Liver (tissue), 8 donors: ENCODE measurements at regions not wholly inside any gene's neighbourhood (a gene's known extent, or its start where the extent isn't known, plus 50 kb on each side); places are given as distances from the start of the nearest gene placed in this dataset.
"Not testable (repeated sequence)": the region's sequence is repeated elsewhere in the genome, so short reads cannot be mapped to it uniquely, and the experiment has no call there.

Experiments
- DNase-seq: peaks from one replicate; pipeline ENCODE4 v3.0.0-alpha.2; 2017; ENCODE audit warnings: low spot score
- H3K27ac ChIP-seq, 2 donors: one replicate each; pipeline ENCODE4 v1.7.0; 2013; ENCODE audit warnings: inconsistent platforms in 2 of 2, low read length in 2 of 2, control low read depth in 1 of 2, low read depth in 1 of 2, mild to moderate bottlenecking in 1 of 2
- H3K27me3 ChIP-seq, 4 donors: one replicate each; pipeline versions ENCODE4 v1.6.1 to v1.7.0; 2013; ENCODE audit warnings: low read length in 3 of 4, inconsistent platforms in 1 of 4, mild to moderate bottlenecking in 1 of 4, moderate library complexity in 1 of 4; ENCODE audit not compliant: control insufficient read depth in 4 of 4, insufficient read depth in 4 of 4
- H3K36me3 ChIP-seq, 4 donors: one replicate each; pipeline versions ENCODE4 v1.6.1 to v1.7.0; 2013; ENCODE audit warnings: low read length in 3 of 4, mild to moderate bottlenecking in 3 of 4, low read depth in 1 of 4, moderate library complexity in 1 of 4; ENCODE audit not compliant: control insufficient read depth in 4 of 4, insufficient read depth in 3 of 4
- H3K4me1 ChIP-seq, 4 donors: one replicate each; pipeline versions ENCODE4 v1.6.1 to v1.7.0; 2013; ENCODE audit warnings: low read length in 3 of 4, mild to moderate bottlenecking in 3 of 4, moderate library complexity in 1 of 4; ENCODE audit not compliant: control insufficient read depth in 4 of 4, insufficient read depth in 4 of 4
- H3K4me3 ChIP-seq, 3 donors: one replicate each; pipeline versions ENCODE4 v1.6.1 to v1.7.0; 2013; ENCODE audit warnings: low read length in 3 of 3, control low read depth in 1 of 3, low read depth in 1 of 3, mild to moderate bottlenecking in 1 of 3
- H3K9ac ChIP-seq, 2 donors: one replicate each; pipeline ENCODE4 v1.7.0; 2013; ENCODE audit warnings: low read length in 2 of 2, mild to moderate bottlenecking in 2 of 2, moderate library complexity in 2 of 2, control low read depth in 1 of 2, low read depth in 1 of 2
- H3K9me3 ChIP-seq, 4 donors: one replicate each; pipeline versions ENCODE4 v1.6.1 to v1.7.0; 2013; ENCODE audit warnings: low read length in 3 of 4; ENCODE audit not compliant: control insufficient read depth in 4 of 4
- EGR1 ChIP-seq, 2 donors: IDR thresholded peaks; 2 replicates each; pipeline ENCODE4 v1.6.1; 2016 to 2018; ENCODE audit warnings: antibody characterized with exemption in 2 of 2, low read depth in 2 of 2
- FOXA1 ChIP-seq: IDR thresholded peaks from 2 replicates; pipeline ENCODE4 v1.6.1; 2016; ENCODE audit warnings: antibody characterized with exemption
- FOXA2 ChIP-seq: IDR thresholded peaks from 2 replicates; pipeline ENCODE4 v1.6.1; 2016; ENCODE audit warnings: antibody characterized with exemption
- HNF4A ChIP-seq, 2 donors: conservative IDR thresholded peaks; 2 replicates each; pipeline ENCODE4 v1.6.1; 2016; ENCODE audit warnings: antibody characterized with exemption in 2 of 2, mild to moderate bottlenecking in 2 of 2
- HNF4G ChIP-seq: IDR thresholded peaks from 2 replicates; pipeline ENCODE4 v1.6.1; 2016; ENCODE audit warnings: antibody characterized with exemption
- JUND ChIP-seq, 2 donors: IDR thresholded peaks; 2 replicates each; pipeline ENCODE4 v1.6.1; 2016; ENCODE audit warnings: antibody characterized with exemption in 2 of 2
- NR2F2 ChIP-seq: IDR thresholded peaks from 2 replicates; pipeline ENCODE4 v1.6.1; 2016; ENCODE audit warnings: antibody characterized with exemption
- RAD21 ChIP-seq, 2 donors: IDR thresholded peaks; 2 replicates each; pipeline ENCODE4 v1.6.1; 2016; ENCODE audit warnings: antibody characterized with exemption in 2 of 2, mild to moderate bottlenecking in 2 of 2
- RXRA ChIP-seq, 2 donors: IDR thresholded peaks; 2 replicates each; pipeline ENCODE4 v1.6.1; 2017 to 2018; ENCODE audit warnings: antibody characterized with exemption in 2 of 2, mild to moderate bottlenecking in 1 of 2
- TAF1 ChIP-seq: conservative IDR thresholded peaks from 2 replicates; pipeline ENCODE4 v1.6.1; 2016; ENCODE audit warnings: antibody characterized with exemption, mild to moderate bottlenecking
- WGBS: extraction: QIAGEN DNeasy Blood & Tissue Kit; methylation state at CpG from one replicate; pipeline ENCODE4 v1.1.7; 2013; 5-methylcytosine and 5-hydroxymethylcytosine counted together
- TF ChIP-seq, protein P1 (sequence below): IDR thresholded peaks from 2 replicates; pipeline ENCODE4 v1.6.1; 2016; ENCODE audit warnings: antibody characterized with exemption
- TF ChIP-seq, protein P2 (sequence below): fragments of 150-350 bp; IDR thresholded peaks from 2 replicates; pipeline ENCODE4 v1.5.1; 2017; ENCODE audit warnings: improper control_type of control experiment, low read depth, low read length; ENCODE audit not compliant: missing input control
- TF ChIP-seq, protein P3 (sequence below): IDR thresholded peaks from 2 replicates; pipeline ENCODE4 v1.6.1; 2016; ENCODE audit warnings: antibody characterized with exemption
- TF ChIP-seq, protein P4 (sequence below): IDR thresholded peaks from 2 replicates; pipeline ENCODE4 v1.6.1; 2016; ENCODE audit warnings: antibody characterized with exemption
- TF ChIP-seq, protein P5 (sequence below): IDR thresholded peaks from 2 replicates; pipeline ENCODE4 v1.6.1; 2016; ENCODE audit warnings: antibody characterized with exemption, mild to moderate bottlenecking
- donor health status: healthy.
- donor health status: healthy.
- donor health status: healthy.
- donor health status: healthy.
- donor health status: healthy.

DNA sequence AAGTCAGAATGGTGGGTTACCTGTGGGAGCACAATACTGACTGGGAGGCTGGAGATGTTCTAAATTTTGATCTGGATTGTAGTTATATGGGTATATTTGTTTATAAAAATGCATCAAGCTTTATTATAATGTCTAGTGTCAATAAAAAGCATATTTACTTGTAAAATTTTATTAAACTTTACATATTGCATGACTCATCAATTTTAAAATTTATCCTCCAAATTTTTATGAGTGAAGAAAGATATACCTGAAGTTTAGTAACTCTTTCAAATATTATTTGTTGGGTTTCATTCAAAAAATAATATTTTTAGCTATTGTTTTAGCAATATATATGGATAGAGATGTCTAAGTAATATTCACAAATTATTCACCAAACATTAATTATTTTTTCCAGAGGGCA, 103.0 kb downstream of the ANXA5 start:
- TF ChIP-seq HNF4A (conservative IDR thresholded peaks at IDR 0.05) (no peak), JUND (IDR thresholded peaks at IDR 0.05) (no peak), EGR1 (IDR thresholded peaks at IDR 0.05; ENCODE audit: low read depth in 2 of 2) (no peak), HNF4G (no peak), TAF1 (no peak), RXRA (IDR thresholded peaks at IDR 0.05) (no peak), NR2F2 (no peak), FOXA2 (no peak), RAD21 (IDR thresholded peaks at IDR 0.05) (no peak), FOXA1 (no peak)
- TF ChIP-seq, protein P1, sequence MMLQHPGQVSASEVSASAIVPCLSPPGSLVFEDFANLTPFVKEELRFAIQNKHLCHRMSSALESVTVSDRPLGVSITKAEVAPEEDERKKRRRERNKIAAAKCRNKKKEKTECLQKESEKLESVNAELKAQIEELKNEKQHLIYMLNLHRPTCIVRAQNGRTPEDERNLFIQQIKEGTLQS, result no peak
- TF ChIP-seq, protein P2, sequence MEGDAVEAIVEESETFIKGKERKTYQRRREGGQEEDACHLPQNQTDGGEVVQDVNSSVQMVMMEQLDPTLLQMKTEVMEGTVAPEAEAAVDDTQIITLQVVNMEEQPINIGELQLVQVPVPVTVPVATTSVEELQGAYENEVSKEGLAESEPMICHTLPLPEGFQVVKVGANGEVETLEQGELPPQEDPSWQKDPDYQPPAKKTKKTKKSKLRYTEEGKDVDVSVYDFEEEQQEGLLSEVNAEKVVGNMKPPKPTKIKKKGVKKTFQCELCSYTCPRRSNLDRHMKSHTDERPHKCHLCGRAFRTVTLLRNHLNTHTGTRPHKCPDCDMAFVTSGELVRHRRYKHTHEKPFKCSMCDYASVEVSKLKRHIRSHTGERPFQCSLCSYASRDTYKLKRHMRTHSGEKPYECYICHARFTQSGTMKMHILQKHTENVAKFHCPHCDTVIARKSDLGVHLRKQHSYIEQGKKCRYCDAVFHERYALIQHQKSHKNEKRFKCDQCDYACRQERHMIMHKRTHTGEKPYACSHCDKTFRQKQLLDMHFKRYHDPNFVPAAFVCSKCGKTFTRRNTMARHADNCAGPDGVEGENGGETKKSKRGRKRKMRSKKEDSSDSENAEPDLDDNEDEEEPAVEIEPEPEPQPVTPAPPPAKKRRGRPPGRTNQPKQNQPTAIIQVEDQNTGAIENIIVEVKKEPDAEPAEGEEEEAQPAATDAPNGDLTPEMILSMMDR, result no peak
- TF ChIP-seq, protein P3, sequence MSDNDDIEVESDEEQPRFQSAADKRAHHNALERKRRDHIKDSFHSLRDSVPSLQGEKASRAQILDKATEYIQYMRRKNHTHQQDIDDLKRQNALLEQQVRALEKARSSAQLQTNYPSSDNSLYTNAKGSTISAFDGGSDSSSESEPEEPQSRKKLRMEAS, result no peak
- TF ChIP-seq, protein P4, sequence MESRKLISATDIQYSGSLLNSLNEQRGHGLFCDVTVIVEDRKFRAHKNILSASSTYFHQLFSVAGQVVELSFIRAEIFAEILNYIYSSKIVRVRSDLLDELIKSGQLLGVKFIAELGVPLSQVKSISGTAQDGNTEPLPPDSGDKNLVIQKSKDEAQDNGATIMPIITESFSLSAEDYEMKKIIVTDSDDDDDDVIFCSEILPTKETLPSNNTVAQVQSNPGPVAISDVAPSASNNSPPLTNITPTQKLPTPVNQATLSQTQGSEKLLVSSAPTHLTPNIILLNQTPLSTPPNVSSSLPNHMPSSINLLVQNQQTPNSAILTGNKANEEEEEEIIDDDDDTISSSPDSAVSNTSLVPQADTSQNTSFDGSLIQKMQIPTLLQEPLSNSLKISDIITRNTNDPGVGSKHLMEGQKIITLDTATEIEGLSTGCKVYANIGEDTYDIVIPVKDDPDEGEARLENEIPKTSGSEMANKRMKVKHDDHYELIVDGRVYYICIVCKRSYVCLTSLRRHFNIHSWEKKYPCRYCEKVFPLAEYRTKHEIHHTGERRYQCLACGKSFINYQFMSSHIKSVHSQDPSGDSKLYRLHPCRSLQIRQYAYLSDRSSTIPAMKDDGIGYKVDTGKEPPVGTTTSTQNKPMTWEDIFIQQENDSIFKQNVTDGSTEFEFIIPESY, result no peak
- TF ChIP-seq, protein P5, sequence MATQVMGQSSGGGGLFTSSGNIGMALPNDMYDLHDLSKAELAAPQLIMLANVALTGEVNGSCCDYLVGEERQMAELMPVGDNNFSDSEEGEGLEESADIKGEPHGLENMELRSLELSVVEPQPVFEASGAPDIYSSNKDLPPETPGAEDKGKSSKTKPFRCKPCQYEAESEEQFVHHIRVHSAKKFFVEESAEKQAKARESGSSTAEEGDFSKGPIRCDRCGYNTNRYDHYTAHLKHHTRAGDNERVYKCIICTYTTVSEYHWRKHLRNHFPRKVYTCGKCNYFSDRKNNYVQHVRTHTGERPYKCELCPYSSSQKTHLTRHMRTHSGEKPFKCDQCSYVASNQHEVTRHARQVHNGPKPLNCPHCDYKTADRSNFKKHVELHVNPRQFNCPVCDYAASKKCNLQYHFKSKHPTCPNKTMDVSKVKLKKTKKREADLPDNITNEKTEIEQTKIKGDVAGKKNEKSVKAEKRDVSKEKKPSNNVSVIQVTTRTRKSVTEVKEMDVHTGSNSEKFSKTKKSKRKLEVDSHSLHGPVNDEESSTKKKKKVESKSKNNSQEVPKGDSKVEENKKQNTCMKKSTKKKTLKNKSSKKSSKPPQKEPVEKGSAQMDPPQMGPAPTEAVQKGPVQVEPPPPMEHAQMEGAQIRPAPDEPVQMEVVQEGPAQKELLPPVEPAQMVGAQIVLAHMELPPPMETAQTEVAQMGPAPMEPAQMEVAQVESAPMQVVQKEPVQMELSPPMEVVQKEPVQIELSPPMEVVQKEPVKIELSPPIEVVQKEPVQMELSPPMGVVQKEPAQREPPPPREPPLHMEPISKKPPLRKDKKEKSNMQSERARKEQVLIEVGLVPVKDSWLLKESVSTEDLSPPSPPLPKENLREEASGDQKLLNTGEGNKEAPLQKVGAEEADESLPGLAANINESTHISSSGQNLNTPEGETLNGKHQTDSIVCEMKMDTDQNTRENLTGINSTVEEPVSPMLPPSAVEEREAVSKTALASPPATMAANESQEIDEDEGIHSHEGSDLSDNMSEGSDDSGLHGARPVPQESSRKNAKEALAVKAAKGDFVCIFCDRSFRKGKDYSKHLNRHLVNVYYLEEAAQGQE, result no peak
- no peaks in the 10 kb centered on the region for H3K4me1 ChIP-seq
- no peaks in the 10 kb centered on the region for H3K36me3 ChIP-seq
- H3K27ac ChIP-seq, result no peak overlapping the region
- DNase-seq, result no peak
- H3K27me3 ChIP-seq, result no peaks in the 10 kb centered on the region
- H3K9me3 ChIP-seq, result no peaks in the 10 kb centered on the region
- no peak overlapping the region for H3K9ac ChIP-seq
- no peak overlapping the region for H3K4me3 ChIP-seq

DNA sequence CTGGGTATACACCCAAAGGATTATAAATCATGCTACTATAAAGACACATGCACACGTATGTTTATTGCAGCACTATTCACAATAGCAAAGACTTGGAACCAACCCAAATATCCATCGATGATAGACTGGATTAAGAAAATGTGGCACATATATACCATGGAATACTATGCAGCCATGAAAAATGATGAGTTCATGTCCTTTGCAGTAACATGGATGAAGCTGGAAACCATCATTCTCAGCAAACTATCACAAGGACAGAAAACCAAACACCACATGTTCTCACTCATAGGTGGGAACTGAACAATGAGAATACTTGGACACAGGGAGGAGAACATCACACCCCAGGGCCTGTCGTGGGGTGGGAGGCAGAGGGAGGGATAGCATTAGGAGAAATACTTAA, 104.5 kb downstream of the ANXA5 start:
- not testable (repeated sequence) for H3K9me3 ChIP-seq, H3K4me1 ChIP-seq, H3K36me3 ChIP-seq, DNase-seq, H3K27me3 ChIP-seq, H3K9ac ChIP-seq, H3K27ac ChIP-seq, H3K4me3 ChIP-seq
- WGBS, result 61% methylated on average over 3 of the region's 3 CpGs
